Esophagus squamous epithelium (tissue), 5 donors: ENCODE measurements at regions not wholly inside any gene's neighbourhood (a gene's known extent, or its start where the extent isn't known, plus 50 kb on each side); places are given as distances from the start of the nearest gene placed in this dataset.

Source experiments
- DNase-seq: peaks from one replicate; lab custom pipeline; 2025; lab: John Stamatoyannopoulos, UW
- H3K27ac ChIP-seq, 4 donors: fragments of 200-600 bp; sonication (generic); one replicate each; pipeline ENCODE4 v1.5.1; 2016 to 2019; ENCODE audit warnings: mild to moderate bottlenecking in 1 of 4
- H3K27me3 ChIP-seq, 4 donors: fragments of 200-600 bp; sonication (generic); 1 replicate in 3 of 4; 2 replicates in 1 of 4; pipeline versions ENCODE4 v1.5.1 to v1.6.0; 2017 to 2021; ENCODE audit warnings: antibody characterized with exemption in 1 of 4
- H3K36me3 ChIP-seq, 3 donors: fragments of 200-600 bp; sonication (generic); one replicate each; pipeline ENCODE4 v1.5.1; 2016 to 2019
- H3K4me1 ChIP-seq, 3 donors: fragments of 200-600 bp; sonication (generic); one replicate each; pipeline ENCODE4 v1.5.1; 2017 to 2019
- H3K4me3 ChIP-seq, 4 donors: fragments of 200-600 bp; sonication (generic); 1 replicate in 3 of 4; 2 replicates in 1 of 4; pipeline ENCODE4 v1.5.1; 2016 to 2019; ENCODE audit warnings: mild to moderate bottlenecking in 2 of 4, moderate library complexity in 1 of 4
- H3K9me3 ChIP-seq, 3 donors: fragments of 200-600 bp; sonication (generic); one replicate each; pipeline ENCODE4 v1.5.1; 2016 to 2019
- POLR2A ChIP-seq, 4 donors: fragments of 450-650 bp; IDR thresholded peaks; one replicate each; pipeline ENCODE4 v1.6.1; 2017; ENCODE audit warnings: antibody characterized with exemption in 4 of 4, mild to moderate bottlenecking in 4 of 4, moderate library complexity in 3 of 4
- WGBS, 2 donors: methylation state at CpG; one replicate each; pipeline ENCODE4 v1.1.5; 2018; 5-methylcytosine and 5-hydroxymethylcytosine counted together
- intact Hi-C: fragments of 100-400 bp; cut with DNase I; formaldehyde crosslinking; loops from one replicate; pipeline ENCODE4 v1.15.0; 2022
- TF ChIP-seq, protein P1 (sequence below), 6 experiments: fragments of 450-650 bp in 4 of 6; fragments of 200-600 bp in 2 of 6; sonication (generic) in 2 of 6; IDR thresholded peaks; one replicate each; pipeline ENCODE4 v1.5.1; 2016 to 2019; ENCODE audit warnings: antibody characterized with exemption in 6 of 6, mild to moderate bottlenecking in 4 of 6, moderate library complexity in 4 of 6
- donor health status: DM: yes; HTN: yes; CAD: no.

- intact Hi-C loops: no loop called here
- TF ChIP-seq POLR2A (IDR thresholded peaks at IDR 0.05): no peak
- TF ChIP-seq, protein P1, sequence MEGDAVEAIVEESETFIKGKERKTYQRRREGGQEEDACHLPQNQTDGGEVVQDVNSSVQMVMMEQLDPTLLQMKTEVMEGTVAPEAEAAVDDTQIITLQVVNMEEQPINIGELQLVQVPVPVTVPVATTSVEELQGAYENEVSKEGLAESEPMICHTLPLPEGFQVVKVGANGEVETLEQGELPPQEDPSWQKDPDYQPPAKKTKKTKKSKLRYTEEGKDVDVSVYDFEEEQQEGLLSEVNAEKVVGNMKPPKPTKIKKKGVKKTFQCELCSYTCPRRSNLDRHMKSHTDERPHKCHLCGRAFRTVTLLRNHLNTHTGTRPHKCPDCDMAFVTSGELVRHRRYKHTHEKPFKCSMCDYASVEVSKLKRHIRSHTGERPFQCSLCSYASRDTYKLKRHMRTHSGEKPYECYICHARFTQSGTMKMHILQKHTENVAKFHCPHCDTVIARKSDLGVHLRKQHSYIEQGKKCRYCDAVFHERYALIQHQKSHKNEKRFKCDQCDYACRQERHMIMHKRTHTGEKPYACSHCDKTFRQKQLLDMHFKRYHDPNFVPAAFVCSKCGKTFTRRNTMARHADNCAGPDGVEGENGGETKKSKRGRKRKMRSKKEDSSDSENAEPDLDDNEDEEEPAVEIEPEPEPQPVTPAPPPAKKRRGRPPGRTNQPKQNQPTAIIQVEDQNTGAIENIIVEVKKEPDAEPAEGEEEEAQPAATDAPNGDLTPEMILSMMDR (IDR thresholded peaks at IDR 0.05): no peak
- no peaks in the 10 kb centered on the region for H3K36me3 ChIP-seq
- WGBS, 2 donors: 23 to 45% methylated on average over 2 of the region's 2 CpGs
- H3K9me3 ChIP-seq: no peaks in the 10 kb centered on the region
- no peaks in the 10 kb centered on the region for H3K27me3 ChIP-seq
- no peak overlapping the region for H3K27ac ChIP-seq
- no peak overlapping the region for H3K4me3 ChIP-seq
- H3K4me1 ChIP-seq: no peaks in the 10 kb centered on the region
- DNase-seq: no peak
These were observed 467.1 kb downstream of the MBD2 start for GRCh38 chr18:53757328-53757727.

DNA sequence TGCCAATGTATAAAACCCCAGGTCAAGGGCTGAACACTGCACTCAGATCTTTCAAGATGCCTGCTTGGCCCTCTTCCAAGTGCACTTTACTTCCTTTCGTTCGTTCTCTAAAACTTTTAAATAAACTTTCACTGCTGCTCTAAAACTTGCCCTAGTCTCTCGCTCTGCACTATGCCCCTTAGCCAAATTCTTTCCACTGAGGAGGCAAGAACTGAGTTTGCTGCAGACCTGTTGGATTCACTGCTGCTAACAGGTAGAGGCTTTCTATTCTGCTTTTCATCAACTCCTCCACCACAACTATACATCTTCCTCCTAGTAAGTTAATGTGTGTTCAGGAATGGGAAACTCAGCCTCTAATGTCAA is 467.9 kb downstream of the MBD2 start:
- DNase-seq: no peak
- no peak overlapping the region for H3K4me3 ChIP-seq
- no peaks in the 10 kb centered on the region for H3K36me3 ChIP-seq
- intact Hi-C loops: no loop called here
- no peaks in the 10 kb centered on the region for H3K9me3 ChIP-seq
- no peak for TF ChIP-seq POLR2A (IDR thresholded peaks at IDR 0.05)
- TF ChIP-seq, protein P1 (IDR thresholded peaks at IDR 0.05): no peak
- no peaks in the 10 kb centered on the region for H3K4me1 ChIP-seq
- no peaks in the 10 kb centered on the region for H3K27me3 ChIP-seq
- WGBS, 2 donors: 55 to 61% methylated on average over 3 of the region's 3 CpGs
- H3K27ac ChIP-seq: no peak overlapping the region

- DNase-seq: no peak
- intact Hi-C loops: no loop called here
These were observed 468.4 kb downstream of the MBD2 start for GRCh38 chr18:53755914-53756609.

DNA sequence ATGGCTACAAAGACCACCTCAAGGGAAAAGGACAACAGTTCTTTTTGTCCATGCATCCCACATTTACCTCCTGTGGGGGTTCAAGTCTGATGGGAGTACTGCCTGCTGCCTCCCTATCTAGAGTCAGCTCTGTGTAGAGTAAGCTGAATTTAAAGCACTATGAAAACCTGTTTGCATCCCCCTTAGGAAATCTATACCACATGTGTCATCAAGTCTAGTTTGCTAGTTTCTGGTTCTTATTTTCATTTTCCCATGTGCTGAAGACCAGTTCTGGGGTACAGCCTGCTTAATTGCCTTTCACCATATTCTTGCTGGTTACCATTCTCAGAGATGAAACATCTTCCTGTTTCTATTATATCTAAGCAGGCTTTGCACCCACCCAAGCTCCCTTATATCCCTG is 470.3 kb downstream of the MBD2 start:
- no peaks in the 10 kb centered on the region for H3K9me3 ChIP-seq
- no peak for DNase-seq
- TF ChIP-seq, protein P1 (IDR thresholded peaks at IDR 0.05): no peak
- TF ChIP-seq POLR2A (IDR thresholded peaks at IDR 0.05): no peak
- no peaks in the 10 kb centered on the region for H3K36me3 ChIP-seq
- H3K27ac ChIP-seq: no peak overlapping the region
- no peaks in the 10 kb centered on the region for H3K4me1 ChIP-seq
- intact Hi-C loops: no loop called here
- no peaks in the 10 kb centered on the region for H3K27me3 ChIP-seq
- H3K4me3 ChIP-seq: no peak overlapping the region

More at GRCh38 chr18:53755914-53756609, 468.4 kb downstream of the MBD2 start:
- no peaks in the 10 kb centered on the region for H3K27me3 ChIP-seq
- H3K27ac ChIP-seq: no peak overlapping the region
- no peaks in the 10 kb centered on the region for H3K36me3 ChIP-seq
- no peaks in the 10 kb centered on the region for H3K4me1 ChIP-seq
- no peaks in the 10 kb centered on the region for H3K9me3 ChIP-seq
- WGBS, 2 donors: 71 to 79% methylated on average over 5 of the region's 5 CpGs
- no peak overlapping the region for H3K4me3 ChIP-seq
- TF ChIP-seq POLR2A (IDR thresholded peaks at IDR 0.05): no peak
- TF ChIP-seq, protein P1 (IDR thresholded peaks at IDR 0.05): no peak

GRCh38 chr18:53753601-53754000 is 470.9 kb downstream of the MBD2 start:
- Histone ChIP-seq H3K9me3 (no peaks in the 10 kb centered on the region), H3K4me1 (no peaks in the 10 kb centered on the region), H3K36me3 (no peaks in the 10 kb centered on the region), H3K27ac (no peak overlapping the region), H3K27me3 (no peaks in the 10 kb centered on the region), H3K4me3 (no peak overlapping the region)
- DNase-seq: no peak
- intact Hi-C loops: no loop called here
- no peak for TF ChIP-seq POLR2A (IDR thresholded peaks at IDR 0.05)
- TF ChIP-seq, protein P1 (IDR thresholded peaks at IDR 0.05): no peak
- 57 to 61% methylated on average over 3 of the region's 3 CpGs for WGBS, 2 donors
